ENCODE measurements at regions not wholly inside any gene's neighbourhood (a gene's known extent, or its start where the extent isn't known, plus 50 kb on each side); places are given as distances from the start of the nearest gene placed in this dataset.

DNA sequence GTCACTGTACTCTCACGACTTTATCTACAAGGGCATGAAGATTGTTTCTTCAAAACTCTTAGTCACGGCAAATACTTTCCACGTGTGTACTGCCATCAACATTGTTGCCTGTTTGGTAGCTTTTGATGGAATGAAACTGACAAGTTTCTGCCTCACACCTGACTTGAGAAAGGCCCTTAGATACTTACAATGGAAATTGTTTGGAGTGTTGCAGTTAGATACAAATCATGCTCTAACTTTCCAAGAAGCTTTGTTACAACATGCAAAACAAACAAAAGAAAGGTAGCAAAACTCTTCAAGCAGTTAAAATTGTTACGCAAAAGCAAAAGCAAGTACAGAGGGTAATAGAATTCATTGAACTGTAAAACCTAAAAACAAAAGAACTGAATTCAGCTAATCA is 91.1 kb upstream of the TLE4 start:
- Mint-ChIP-seq H3K36me3 (ENCODE audit: insufficient read depth, unreplicated experiment) (no peaks in the 10 kb centered on the region), H3K27ac (ENCODE audit: unreplicated experiment) (no peak overlapping the region), H3K4me3 (ENCODE audit: low read depth, unreplicated experiment) (no peak overlapping the region), H3K9me3 (ENCODE audit: low read depth, unreplicated experiment) (no peaks in the 10 kb centered on the region), H3K4me1 (ENCODE audit: low read depth, unreplicated experiment) (no peaks in the 10 kb centered on the region), H3K27me3 (ENCODE audit: unreplicated experiment) (no peaks in the 10 kb centered on the region)
- intact Hi-C loops (cut with micrococcal nuclease; ENCODE audit: unreplicated experiment) = no loop called here
- no TSS peak for BruUV-seq (replicated peaks)
- TF ChIP-seq, protein P1, sequence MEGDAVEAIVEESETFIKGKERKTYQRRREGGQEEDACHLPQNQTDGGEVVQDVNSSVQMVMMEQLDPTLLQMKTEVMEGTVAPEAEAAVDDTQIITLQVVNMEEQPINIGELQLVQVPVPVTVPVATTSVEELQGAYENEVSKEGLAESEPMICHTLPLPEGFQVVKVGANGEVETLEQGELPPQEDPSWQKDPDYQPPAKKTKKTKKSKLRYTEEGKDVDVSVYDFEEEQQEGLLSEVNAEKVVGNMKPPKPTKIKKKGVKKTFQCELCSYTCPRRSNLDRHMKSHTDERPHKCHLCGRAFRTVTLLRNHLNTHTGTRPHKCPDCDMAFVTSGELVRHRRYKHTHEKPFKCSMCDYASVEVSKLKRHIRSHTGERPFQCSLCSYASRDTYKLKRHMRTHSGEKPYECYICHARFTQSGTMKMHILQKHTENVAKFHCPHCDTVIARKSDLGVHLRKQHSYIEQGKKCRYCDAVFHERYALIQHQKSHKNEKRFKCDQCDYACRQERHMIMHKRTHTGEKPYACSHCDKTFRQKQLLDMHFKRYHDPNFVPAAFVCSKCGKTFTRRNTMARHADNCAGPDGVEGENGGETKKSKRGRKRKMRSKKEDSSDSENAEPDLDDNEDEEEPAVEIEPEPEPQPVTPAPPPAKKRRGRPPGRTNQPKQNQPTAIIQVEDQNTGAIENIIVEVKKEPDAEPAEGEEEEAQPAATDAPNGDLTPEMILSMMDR (IDR thresholded peaks at IDR 0.05; ENCODE audit: unreplicated experiment) = no peak
- no peak for DNase-seq
- CTCF ChIA-PET = no interaction called here

DNA sequence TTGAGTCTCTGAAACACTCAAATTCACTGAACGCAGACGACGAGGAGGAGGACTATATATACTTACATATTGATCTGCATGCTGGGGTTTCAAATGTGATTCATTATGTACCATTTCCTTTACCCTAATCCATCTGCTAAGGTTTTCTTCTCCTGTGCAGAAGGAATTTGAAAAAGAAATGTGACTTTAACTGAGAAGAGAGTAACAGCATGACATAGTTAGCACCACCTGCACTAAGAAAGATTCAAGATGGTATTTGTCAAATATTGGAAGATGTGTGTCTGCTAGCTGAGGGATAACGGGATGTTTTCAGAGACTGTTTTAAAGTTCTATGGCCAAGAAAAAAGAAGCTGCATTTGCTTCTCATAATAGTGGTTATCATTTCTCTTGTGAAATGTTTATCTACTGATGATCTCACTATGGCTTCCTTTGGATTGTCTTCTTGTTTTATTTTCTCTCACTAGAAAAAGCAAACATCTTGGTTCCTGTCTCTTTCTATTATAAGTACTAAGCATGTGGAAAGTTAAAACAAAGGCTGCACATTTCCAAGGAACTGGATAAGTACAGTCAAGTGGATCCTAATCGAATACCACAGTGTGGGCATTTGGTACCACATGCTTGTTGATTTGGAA is 89.8 kb upstream of the TLE4 start:
- TF ChIP-seq, protein P1 (IDR thresholded peaks at IDR 0.05; ENCODE audit: unreplicated experiment) = no peak
- no peak overlapping the region for H3K4me3 Mint-ChIP-seq (ENCODE audit: low read depth, unreplicated experiment)
- no peaks in the 10 kb centered on the region for H3K4me1 Mint-ChIP-seq (ENCODE audit: low read depth, unreplicated experiment)
- no peak for DNase-seq
- no peaks in the 10 kb centered on the region for H3K27me3 Mint-ChIP-seq (ENCODE audit: unreplicated experiment)
- H3K9me3 Mint-ChIP-seq (ENCODE audit: low read depth, unreplicated experiment) = peaks cover 4% of the 10 kb centered on the region
- no peaks in the 10 kb centered on the region for H3K36me3 Mint-ChIP-seq (ENCODE audit: insufficient read depth, unreplicated experiment)
- intact Hi-C loops (cut with micrococcal nuclease; ENCODE audit: unreplicated experiment) = no loop called here
- H3K27ac Mint-ChIP-seq (ENCODE audit: unreplicated experiment) = no peak overlapping the region
- CTCF ChIA-PET = no interaction called here
- no TSS peak for BruUV-seq (replicated peaks)

DNA sequence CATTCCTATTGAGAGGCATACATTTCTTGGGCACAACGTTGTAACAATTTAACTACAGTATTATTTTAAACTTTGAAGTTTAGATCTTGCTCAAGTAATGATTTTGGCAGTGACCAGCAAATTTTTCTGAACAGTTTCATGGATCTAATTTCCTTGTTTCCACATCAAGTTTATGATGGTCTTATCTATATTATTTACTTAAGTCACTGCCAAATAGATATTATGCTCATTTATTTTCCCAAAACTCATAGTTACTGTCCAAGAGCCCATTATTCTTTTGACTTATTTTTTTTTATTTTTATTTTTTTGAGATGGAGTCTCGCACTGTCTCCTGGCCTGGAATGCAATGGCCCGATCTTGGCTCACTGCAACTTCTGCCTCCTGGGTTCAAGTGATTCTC is 86.5 kb upstream of the TLE4 start:
- intact Hi-C loops (cut with micrococcal nuclease; ENCODE audit: unreplicated experiment) = no loop called here
- TF ChIP-seq, protein P1 (IDR thresholded peaks at IDR 0.05; ENCODE audit: unreplicated experiment) = no peak
- Mint-ChIP-seq H3K4me1 (ENCODE audit: low read depth, unreplicated experiment) (no peaks in the 10 kb centered on the region), H3K27ac (ENCODE audit: unreplicated experiment) (no peak overlapping the region), H3K27me3 (ENCODE audit: unreplicated experiment) (no peaks in the 10 kb centered on the region), H3K36me3 (ENCODE audit: insufficient read depth, unreplicated experiment) (no peaks in the 10 kb centered on the region), H3K4me3 (ENCODE audit: low read depth, unreplicated experiment) (no peak overlapping the region), H3K9me3 (ENCODE audit: low read depth, unreplicated experiment) (peaks cover 4% of the 10 kb centered on the region)
- no TSS peak for BruUV-seq (replicated peaks)
- CTCF ChIA-PET = no interaction called here
- DNase-seq = no peak

DNA sequence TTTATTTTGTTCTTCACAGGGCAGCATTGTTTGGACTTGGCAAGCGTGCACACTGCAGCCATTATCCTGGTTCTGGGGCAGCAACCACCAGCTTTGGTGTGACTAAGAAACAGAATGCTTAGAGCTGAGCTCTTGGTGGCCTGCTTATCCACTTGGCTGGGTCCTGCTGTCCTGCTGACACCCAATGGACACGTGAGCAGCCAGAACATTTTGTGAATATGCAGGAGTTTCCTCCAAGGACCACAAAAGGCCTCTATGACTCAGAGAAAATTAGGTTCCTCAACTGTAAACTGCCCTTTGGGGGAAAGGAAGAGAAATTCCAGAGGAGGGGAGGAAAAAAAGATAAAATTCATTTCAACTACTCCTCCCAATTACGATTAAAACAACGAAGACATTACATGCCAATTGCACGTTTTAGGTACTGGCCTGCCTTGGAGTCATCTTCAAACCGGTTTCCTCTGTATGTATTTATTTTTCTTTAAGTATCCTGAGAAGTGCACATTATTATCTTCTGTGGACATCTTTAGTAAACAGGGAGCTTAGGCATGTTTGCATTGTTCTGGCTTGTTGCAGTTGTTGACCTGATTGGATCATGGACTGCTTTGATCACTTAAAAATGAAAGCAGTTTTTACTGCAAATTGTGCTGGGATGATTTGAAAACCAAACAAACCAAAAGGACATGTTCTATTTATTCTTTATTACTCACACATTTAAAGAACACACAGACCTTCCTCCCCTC is 82.3 kb upstream of the TLE4 start:
- peaks cover 6% of the 10 kb centered on the region for H3K9me3 Mint-ChIP-seq (ENCODE audit: low read depth, unreplicated experiment)
- no peak for DNase-seq
- CTCF ChIA-PET = no interaction called here
- no peaks in the 10 kb centered on the region for H3K4me1 Mint-ChIP-seq (ENCODE audit: low read depth, unreplicated experiment)
- no peak overlapping the region for H3K4me3 Mint-ChIP-seq (ENCODE audit: low read depth, unreplicated experiment)
- intact Hi-C loops (cut with micrococcal nuclease; ENCODE audit: unreplicated experiment) = no loop called here
- TF ChIP-seq, protein P1 (IDR thresholded peaks at IDR 0.05; ENCODE audit: unreplicated experiment) = no peak
- H3K27ac Mint-ChIP-seq (ENCODE audit: unreplicated experiment) = no peak overlapping the region
- no TSS peak for BruUV-seq (replicated peaks)
- H3K27me3 Mint-ChIP-seq (ENCODE audit: unreplicated experiment) = no peaks in the 10 kb centered on the region
- H3K36me3 Mint-ChIP-seq (ENCODE audit: insufficient read depth, unreplicated experiment) = no peaks in the 10 kb centered on the region
